ENCODE measurements at regions not wholly inside any gene's neighbourhood (a gene's known extent, or its start where the extent isn't known, plus 50 kb on each side); places are given as distances from the start of the nearest gene placed in this dataset.

DNA sequence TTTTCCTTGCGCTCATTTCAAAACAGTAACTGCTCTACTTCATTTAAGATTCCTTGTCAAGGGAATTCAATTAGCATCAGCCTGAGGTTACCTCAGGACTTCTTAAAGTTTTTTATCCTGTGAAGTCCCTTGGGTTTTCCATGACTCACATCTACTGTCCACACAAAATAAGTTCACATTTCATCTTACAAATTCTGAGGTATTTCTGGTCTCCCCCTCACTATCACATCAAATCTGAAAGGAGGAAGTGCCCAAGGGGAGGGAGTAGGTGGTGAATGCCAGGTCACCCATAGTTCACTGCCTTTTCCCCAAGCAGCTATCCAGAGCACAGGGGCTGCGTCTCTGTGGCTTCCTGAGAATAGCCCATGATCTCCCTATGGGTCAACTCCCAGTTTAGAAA lies 227.1 kb upstream of the NREP start:
- Histone ChIP-seq H3K27ac (ENCODE audit: low read depth) (no peak overlapping the region), H4K20me1 (replicated peaks; ENCODE audit: insufficient read depth) (no peaks in the 10 kb centered on the region), H3K9me2 (ENCODE audit: insufficient read depth) (no peaks in the 10 kb centered on the region), H3K27me3 (ENCODE audit: insufficient read depth) (no peaks in the 10 kb centered on the region), H3K36me3 (ENCODE audit: insufficient read depth) (no peaks in the 10 kb centered on the region), H3K4me1 (ENCODE audit: insufficient read depth) (no peaks in the 10 kb centered on the region), H3F3A (replicated peaks; ENCODE audit: low read depth) (no peaks in the 10 kb centered on the region), H3K4me2 (no peak overlapping the region), H2AFZ (no peak overlapping the region), H3K79me2 (replicated peaks; ENCODE audit: insufficient read depth) (no peaks in the 10 kb centered on the region), H3K4me3 (no peak overlapping the region)
- no peaks in the 10 kb centered on the region; the same call in 2 of the 3 replicates for H3K36me3 Mint-ChIP-seq (ENCODE audit: low read depth)
- no peak for ATAC-seq
- H3K4me3 Mint-ChIP-seq: no peak overlapping the region
- TF ChIP-seq EZH2 (IDR thresholded peaks at IDR 0.05; ENCODE audit: low read depth, unreplicated experiment): no peak
- TF ChIP-seq, protein P1, sequence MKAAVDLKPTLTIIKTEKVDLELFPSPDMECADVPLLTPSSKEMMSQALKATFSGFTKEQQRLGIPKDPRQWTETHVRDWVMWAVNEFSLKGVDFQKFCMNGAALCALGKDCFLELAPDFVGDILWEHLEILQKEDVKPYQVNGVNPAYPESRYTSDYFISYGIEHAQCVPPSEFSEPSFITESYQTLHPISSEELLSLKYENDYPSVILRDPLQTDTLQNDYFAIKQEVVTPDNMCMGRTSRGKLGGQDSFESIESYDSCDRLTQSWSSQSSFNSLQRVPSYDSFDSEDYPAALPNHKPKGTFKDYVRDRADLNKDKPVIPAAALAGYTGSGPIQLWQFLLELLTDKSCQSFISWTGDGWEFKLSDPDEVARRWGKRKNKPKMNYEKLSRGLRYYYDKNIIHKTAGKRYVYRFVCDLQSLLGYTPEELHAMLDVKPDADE (IDR thresholded peaks at IDR 0.05): no peak
- TF ChIP-seq JUNB (IDR thresholded peaks at IDR 0.05; ENCODE audit: unreplicated experiment): no peak
- TF ChIP-seq, protein P2, sequence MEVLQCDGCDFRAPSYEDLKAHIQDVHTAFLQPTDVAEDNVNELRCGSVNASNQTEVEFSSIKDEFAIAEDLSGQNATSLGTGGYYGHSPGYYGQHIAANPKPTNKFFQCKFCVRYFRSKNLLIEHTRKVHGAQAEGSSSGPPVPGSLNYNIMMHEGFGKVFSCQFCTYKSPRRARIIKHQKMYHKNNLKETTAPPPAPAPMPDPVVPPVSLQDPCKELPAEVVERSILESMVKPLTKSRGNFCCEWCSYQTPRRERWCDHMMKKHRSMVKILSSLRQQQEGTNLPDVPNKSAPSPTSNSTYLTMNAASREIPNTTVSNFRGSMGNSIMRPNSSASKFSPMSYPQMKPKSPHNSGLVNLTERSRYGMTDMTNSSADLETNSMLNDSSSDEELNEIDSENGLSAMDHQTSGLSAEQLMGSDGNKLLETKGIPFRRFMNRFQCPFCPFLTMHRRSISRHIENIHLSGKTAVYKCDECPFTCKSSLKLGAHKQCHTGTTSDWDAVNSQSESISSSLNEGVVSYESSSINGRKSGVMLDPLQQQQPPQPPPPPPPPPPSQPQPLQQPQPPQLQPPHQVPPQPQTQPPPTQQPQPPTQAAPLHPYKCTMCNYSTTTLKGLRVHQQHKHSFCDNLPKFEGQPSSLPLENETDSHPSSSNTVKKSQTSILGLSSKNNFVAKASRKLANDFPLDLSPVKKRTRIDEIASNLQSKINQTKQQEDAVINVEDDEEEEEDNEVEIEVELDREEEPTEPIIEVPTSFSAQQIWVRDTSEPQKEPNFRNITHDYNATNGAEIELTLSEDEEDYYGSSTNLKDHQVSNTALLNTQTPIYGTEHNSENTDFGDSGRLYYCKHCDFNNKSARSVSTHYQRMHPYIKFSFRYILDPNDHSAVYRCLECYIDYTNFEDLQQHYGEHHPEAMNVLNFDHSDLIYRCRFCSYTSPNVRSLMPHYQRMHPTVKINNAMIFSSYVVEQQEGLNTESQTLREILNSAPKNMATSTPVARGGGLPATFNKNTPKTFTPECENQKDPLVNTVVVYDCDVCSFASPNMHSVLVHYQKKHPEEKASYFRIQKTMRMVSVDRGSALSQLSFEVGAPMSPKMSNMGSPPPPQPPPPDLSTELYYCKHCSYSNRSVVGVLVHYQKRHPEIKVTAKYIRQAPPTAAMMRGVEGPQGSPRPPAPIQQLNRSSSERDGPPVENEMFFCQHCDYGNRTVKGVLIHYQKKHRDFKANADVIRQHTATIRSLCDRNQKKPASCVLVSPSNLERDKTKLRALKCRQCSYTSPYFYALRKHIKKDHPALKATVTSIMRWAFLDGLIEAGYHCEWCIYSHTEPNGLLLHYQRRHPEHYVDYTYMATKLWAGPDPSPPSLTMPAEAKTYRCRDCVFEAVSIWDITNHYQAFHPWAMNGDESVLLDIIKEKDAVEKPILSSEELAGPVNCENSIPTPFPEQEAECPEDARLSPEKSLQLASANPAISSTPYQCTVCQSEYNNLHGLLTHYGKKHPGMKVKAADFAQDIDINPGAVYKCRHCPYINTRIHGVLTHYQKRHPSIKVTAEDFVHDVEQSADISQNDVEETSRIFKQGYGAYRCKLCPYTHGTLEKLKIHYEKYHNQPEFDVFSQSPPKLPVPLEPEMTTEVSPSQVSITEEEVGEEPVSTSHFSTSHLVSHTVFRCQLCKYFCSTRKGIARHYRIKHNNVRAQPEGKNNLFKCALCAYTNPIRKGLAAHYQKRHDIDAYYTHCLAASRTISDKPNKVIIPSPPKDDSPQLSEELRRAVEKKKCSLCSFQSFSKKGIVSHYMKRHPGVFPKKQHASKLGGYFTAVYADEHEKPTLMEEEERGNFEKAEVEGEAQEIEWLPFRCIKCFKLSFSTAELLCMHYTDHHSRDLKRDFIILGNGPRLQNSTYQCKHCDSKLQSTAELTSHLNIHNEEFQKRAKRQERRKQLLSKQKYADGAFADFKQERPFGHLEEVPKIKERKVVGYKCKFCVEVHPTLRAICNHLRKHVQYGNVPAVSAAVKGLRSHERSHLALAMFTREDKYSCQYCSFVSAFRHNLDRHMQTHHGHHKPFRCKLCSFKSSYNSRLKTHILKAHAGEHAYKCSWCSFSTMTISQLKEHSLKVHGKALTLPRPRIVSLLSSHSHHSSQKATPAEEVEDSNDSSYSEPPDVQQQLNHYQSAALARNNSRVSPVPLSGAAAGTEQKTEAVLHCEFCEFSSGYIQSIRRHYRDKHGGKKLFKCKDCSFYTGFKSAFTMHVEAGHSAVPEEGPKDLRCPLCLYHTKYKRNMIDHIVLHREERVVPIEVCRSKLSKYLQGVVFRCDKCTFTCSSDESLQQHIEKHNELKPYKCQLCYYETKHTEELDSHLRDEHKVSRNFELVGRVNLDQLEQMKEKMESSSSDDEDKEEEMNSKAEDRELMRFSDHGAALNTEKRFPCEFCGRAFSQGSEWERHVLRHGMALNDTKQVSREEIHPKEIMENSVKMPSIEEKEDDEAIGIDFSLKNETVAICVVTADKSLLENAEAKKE (CRISPR knock-in tag; IDR thresholded peaks at IDR 0.05): no peak
- no peak for TF ChIP-seq NANOG (IDR thresholded peaks at IDR 0.05; ENCODE audit: borderline replicate concordance)
- TF ChIP-seq, protein P3, sequence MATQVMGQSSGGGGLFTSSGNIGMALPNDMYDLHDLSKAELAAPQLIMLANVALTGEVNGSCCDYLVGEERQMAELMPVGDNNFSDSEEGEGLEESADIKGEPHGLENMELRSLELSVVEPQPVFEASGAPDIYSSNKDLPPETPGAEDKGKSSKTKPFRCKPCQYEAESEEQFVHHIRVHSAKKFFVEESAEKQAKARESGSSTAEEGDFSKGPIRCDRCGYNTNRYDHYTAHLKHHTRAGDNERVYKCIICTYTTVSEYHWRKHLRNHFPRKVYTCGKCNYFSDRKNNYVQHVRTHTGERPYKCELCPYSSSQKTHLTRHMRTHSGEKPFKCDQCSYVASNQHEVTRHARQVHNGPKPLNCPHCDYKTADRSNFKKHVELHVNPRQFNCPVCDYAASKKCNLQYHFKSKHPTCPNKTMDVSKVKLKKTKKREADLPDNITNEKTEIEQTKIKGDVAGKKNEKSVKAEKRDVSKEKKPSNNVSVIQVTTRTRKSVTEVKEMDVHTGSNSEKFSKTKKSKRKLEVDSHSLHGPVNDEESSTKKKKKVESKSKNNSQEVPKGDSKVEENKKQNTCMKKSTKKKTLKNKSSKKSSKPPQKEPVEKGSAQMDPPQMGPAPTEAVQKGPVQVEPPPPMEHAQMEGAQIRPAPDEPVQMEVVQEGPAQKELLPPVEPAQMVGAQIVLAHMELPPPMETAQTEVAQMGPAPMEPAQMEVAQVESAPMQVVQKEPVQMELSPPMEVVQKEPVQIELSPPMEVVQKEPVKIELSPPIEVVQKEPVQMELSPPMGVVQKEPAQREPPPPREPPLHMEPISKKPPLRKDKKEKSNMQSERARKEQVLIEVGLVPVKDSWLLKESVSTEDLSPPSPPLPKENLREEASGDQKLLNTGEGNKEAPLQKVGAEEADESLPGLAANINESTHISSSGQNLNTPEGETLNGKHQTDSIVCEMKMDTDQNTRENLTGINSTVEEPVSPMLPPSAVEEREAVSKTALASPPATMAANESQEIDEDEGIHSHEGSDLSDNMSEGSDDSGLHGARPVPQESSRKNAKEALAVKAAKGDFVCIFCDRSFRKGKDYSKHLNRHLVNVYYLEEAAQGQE (IDR thresholded peaks at IDR 0.05; ENCODE audit: unreplicated experiment): no peak
- TF ChIP-seq STAT1 (IDR thresholded peaks at IDR 0.05; ENCODE audit: unreplicated experiment): no peak
- TF ChIP-seq EZH2phosphoT487 (IDR thresholded peaks at IDR 0.05; ENCODE audit: unreplicated experiment): no peak
- no peak for TF ChIP-seq POLR2AphosphoS5 (IDR thresholded peaks at IDR 0.05; ENCODE audit: low read depth)
- TF ChIP-seq ZNF114 (CRISPR knock-in tag; IDR thresholded peaks at IDR 0.05): no peak
- TF ChIP-seq ZNF331 (CRISPR knock-in tag; IDR thresholded peaks at IDR 0.05; ENCODE audit: low read depth): no peak
- TF ChIP-seq, protein P4, sequence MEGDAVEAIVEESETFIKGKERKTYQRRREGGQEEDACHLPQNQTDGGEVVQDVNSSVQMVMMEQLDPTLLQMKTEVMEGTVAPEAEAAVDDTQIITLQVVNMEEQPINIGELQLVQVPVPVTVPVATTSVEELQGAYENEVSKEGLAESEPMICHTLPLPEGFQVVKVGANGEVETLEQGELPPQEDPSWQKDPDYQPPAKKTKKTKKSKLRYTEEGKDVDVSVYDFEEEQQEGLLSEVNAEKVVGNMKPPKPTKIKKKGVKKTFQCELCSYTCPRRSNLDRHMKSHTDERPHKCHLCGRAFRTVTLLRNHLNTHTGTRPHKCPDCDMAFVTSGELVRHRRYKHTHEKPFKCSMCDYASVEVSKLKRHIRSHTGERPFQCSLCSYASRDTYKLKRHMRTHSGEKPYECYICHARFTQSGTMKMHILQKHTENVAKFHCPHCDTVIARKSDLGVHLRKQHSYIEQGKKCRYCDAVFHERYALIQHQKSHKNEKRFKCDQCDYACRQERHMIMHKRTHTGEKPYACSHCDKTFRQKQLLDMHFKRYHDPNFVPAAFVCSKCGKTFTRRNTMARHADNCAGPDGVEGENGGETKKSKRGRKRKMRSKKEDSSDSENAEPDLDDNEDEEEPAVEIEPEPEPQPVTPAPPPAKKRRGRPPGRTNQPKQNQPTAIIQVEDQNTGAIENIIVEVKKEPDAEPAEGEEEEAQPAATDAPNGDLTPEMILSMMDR (conservative IDR thresholded peaks at IDR 0.05; ENCODE audit: low read depth in 2 of 2): no peak
- no peak for TF ChIP-seq CREB1 (CRISPR knock-in tag; IDR thresholded peaks at IDR 0.05; ENCODE audit: low read depth)
- no peaks in the 10 kb centered on the region for H3K27me3 Mint-ChIP-seq (ENCODE audit: insufficient read depth, low read depth, poor library complexity)
- no peak overlapping the region for H3K27ac Mint-ChIP-seq
- H3K4me1 Mint-ChIP-seq: no peaks in the 10 kb centered on the region
- DNase-seq (ENCODE audit: low spot score): no peak
- H3K9me3 Mint-ChIP-seq: peaks cover 7% of the 10 kb centered on the region; the same call in 2 of the 3 replicates

All from GM23338 (cell line).